GM18517 (cell line): ENCODE measurements at regions not wholly inside any gene's neighbourhood (a gene's known extent, or its start where the extent isn't known, plus 50 kb on each side); places are given as distances from the start of the nearest gene placed in this dataset.

Source experiments
- ATAC-seq: cut with Tn5 transposase; IDR thresholded peaks from one replicate; pipeline ENCODE4 v1.9.1; 2021; ENCODE audit warnings: mild to moderate bottlenecking, moderate library complexity; ENCODE audit not compliant: unreplicated experiment

- no peak for ATAC-seq
Observed at GRCh38 chr14:82511399-82511798, 977.7 kb upstream of the SEL1L start.

- ATAC-seq: no peak
Observed at GRCh38 chr14:82520765-82521164, 987.1 kb upstream of the SEL1L start.

- no peak for ATAC-seq
Observed at GRCh38 chr14:82521191-82521590, 987.5 kb upstream of the SEL1L start.

- no peak for ATAC-seq
Observed at GRCh38 chr14:82528016-82528415, 994.4 kb upstream of the SEL1L start.

DNA sequence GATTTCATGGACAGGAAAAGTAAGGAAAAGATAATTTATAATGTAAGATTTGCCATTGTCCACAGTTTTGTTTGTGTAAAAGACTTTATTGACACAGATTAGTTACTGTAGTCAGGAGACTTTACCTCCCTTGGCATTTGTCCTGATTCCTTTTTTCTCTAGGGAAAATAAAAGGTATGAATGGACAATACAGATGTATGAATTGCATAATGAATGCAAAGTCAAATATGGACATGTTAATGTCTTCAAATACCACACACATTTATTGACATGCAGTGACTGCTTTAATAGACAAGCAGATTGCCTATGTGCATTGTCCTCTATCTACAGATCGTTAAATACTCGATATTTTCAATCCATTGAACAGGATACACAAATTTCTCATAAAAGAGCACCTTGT is 999.7 kb upstream of the SEL1L start:
- no peak for ATAC-seq

GRCh38 chr14:82536566-82536965 is 1002.9 kb upstream of the SEL1L start:
- ATAC-seq: no peak

DNA sequence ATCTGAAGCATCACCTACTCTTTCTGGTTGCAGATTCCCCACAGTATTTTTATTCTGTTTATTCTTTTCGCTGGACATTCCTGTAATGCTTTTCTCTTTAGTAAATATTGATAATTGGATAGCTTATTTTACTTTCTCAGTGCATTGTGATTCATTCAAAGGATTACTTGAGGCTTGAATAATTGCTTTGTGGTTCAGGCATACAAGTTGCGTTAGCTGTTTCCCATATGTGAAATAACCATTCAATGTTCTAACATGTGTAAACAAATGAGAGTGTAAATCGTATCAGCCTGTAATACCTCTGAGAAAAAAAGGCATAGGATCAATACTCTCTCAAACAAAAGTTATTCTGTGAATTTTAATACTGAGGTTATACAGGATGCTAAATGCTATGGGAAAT is 1004.2 kb upstream of the SEL1L start:
- ATAC-seq: no peak

- ATAC-seq: no peak
Observed at GRCh38 chr14:82546401-82546800, 1012.7 kb upstream of the SEL1L start.

GRCh38 chr14:82549306-82549990 is 1015.8 kb upstream of the SEL1L start:
- no peak for ATAC-seq

- no peak for ATAC-seq
Observed at GRCh38 chr14:82562881-82563280, 1029.2 kb upstream of the SEL1L start.

DNA sequence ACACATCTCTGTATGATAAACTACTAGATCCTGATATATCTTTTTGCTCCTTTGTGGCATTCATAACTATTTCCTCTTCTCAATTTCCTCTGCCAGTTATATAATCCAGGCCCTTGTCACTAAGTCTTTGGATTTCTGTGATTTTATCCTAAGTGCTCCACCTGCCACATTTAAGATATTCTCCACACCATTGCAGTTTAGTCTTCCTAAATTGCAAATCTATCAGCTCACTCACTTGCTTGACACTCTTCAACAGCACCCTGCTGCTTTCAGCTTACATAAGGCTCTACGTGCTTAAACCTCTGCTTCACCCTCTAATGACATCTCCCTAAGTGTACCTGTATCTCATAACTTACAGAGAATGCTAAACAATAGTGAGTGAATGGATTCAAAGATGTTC is 1032.2 kb upstream of the SEL1L start:
- ATAC-seq: no peak

DNA sequence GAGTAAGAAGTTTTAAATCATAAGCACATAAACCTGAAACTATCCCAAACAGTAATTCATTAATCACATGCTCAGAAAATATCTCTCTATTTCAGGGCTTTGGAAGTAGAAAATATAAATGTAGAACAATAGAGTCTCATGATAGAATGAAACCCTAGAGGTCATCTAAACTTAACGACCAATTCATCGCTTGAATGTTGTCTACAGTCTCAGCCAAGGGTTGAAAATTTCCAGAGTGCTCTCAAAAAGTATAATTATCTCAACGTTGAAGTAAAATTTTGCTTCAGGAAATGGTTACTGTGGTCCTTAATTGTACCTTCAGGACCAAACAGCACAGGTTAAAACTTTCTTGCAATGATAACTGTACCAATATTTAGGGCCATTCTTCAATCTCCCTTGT is 1053.6 kb upstream of the SEL1L start:
- ATAC-seq: no peak

- ATAC-seq: no peak
Observed at GRCh38 chr14:82595466-82595865, 1061.8 kb upstream of the SEL1L start.

DNA sequence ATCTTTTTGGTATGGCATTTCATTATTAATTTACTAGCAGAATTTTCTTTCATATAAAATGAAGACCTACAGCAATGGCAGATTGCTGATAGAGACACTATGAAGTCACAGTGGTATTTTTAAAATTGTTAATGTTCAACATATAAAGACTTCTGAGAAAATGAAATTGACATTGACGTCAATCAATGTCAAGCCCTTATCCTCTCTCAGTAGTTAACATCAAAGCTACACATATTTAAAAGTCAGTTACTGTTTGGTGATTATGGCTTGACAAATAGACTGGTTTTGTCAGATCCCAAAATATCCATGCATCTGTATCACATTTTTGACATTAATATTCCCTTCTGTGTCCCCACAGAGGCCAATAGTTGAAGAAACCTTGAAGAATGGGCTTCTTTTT is 1069.1 kb upstream of the SEL1L start:
- ATAC-seq: no peak

GRCh38 chr14:82604819-82605218 is 1071.2 kb upstream of the SEL1L start:
- no peak for ATAC-seq

GRCh38 chr14:82621881-82622450 is 1088.3 kb upstream of the SEL1L start:
- no peak for ATAC-seq

DNA sequence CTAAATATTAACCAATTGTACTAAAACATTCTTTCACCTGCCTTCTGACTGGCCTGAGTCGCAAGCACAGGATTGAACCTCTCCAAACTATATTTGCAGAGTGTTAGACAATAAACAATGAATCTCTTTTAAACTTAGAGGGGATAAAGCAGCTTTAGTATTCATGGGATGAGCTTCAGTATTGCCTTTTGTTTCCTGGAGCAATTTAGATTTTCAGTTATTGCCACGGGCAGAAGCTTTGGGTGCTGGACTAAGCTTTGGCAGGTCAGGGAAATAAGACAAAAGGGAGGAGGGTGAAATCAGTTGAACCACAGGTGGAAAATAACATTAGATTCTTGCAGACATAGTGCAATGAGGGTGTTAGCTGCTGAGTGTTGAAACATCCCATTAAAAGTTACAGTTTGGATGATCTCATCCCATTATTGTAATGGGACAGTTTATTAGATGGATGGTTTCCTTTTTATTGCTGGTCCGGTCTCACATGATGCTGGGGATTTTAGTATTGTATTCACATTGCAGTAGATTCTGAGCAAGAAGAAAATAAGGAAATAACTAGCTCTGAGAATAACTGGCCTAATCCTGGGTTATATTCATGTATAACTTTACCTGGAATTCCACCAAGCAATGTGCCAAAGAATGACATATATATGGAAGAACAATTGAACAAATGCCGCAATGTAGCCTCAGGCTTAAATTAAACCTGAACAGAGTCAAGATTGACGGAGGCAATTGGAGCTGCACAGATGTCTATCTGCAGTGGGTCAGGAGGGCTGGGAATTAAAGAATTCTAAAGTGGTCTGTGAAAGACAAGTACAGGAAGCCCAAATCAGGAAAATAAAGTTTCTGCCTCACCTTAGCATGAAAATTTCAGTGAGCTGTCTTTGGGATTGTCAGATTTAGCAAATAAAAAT is 1092.8 kb upstream of the SEL1L start:
- no peak for ATAC-seq

- no peak for ATAC-seq
Observed at GRCh38 chr14:82635915-82636314, 1102.3 kb upstream of the SEL1L start.

- ATAC-seq: no peak
Observed at GRCh38 chr14:82636426-82636825, 1102.8 kb upstream of the SEL1L start.

DNA sequence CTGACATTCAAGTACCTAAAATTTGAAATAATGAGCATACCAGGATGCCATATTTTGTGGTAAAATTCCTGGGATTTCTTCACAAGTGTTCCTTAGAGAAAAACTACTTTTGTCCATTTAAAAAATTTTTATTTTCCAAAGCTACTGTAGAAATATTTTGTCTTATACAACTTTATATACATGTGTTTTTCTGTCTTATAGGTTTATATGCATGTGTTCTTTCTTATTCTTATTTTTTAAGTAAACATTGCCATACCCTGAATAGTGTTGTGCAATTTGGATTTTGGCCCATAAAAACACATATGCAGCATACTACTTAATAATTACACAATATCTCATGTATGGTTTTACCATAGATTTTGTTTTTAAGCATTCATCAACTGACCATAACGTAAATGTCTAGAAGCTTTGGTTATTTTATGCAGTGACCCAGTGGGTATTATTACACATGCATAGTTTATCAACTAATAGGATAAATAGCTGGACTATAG is 1107.4 kb upstream of the SEL1L start:
- no peak for ATAC-seq

DNA sequence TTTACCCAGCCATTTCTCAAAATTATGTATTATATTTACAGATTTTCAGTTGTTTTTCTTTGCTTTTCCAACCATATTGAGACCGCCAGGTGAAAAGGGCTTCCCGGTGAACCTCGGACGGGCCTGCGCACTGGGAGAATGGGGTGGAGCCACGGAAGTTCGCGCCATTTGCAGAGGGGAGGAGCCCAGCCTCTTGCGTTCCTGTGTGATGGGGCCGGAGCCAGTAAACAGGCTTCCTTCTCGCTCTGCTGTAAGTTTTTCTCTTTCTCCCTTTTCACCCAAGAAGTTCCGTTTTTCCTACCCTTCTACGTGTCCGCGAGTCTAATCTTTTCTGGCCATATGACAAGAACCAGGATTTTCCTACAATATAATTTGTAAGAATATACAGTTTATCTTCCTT is 1108.8 kb upstream of the SEL1L start:
- ATAC-seq: peak; percentile 86
